ENCODE measurements at regions not wholly inside any gene's neighbourhood (a gene's known extent, or its start where the extent isn't known, plus 50 kb on each side); places are given as distances from the start of the nearest gene placed in this dataset.

DNA sequence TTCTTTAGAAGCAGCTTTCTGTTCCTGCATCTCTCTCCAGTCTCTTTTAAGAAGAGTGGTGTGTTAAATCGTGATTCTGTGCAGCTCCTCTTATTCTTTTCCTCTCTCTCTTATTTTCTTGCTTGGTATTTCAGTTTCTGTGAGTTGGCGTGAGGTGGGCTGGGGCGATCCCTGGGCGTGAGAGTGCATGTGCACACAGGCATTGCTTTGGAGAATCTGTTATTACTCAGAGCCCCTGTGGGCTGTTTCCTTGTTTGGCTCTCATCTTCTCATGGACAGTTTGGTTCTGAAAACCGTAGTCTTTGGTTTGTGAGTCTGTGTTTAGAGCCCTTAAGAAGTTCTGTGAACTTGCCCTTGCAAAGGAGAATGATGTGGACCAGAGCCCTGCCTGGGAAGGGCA is 97.2 kb upstream of the CLNK start:
- TF ChIP-seq CTCF (IDR thresholded peaks at IDR 0.05; ENCODE audit: borderline replicate concordance, extremely low read depth, low read length, poor library complexity, severe bottlenecking) (no peak), EZH2 (IDR thresholded peaks at IDR 0.05; ENCODE audit: borderline replicate concordance, low read depth, low read length, severe bottlenecking) (no peak)

Measured in DND-41 (cell line).